ENCODE measurements at regions not wholly inside any gene's neighbourhood (a gene's known extent, or its start where the extent isn't known, plus 50 kb on each side); places are given as distances from the start of the nearest gene placed in this dataset.

- no peaks in the 10 kb centered on the region for H3K27me3 Mint-ChIP-seq
- H3K4me1 Mint-ChIP-seq: no peaks in the 10 kb centered on the region
- ATAC-seq (no peak), DNase-seq (no peak)
- no peak overlapping the region for H3K27ac Mint-ChIP-seq
- CTCF ChIA-PET: no interaction called here
- peaks cover 9% of the 10 kb centered on the region for H3K9me3 Mint-ChIP-seq (ENCODE audit: low read depth)
- no peaks in the 10 kb centered on the region for H3K36me3 Mint-ChIP-seq
- H3K4me3 Mint-ChIP-seq: no peak overlapping the region
These were observed 702.5 kb upstream of the GRAMD2B start for GRCh38 chr5:125720721-125721120.

GRCh38 chr5:125722550-125722949, 700.7 kb upstream of the GRAMD2B start:
- Mint-ChIP-seq H3K36me3 (no peaks in the 10 kb centered on the region), H3K4me3 (no peak overlapping the region), H3K27me3 (no peaks in the 10 kb centered on the region), H3K4me1 (no peaks in the 10 kb centered on the region), H3K27ac (no peak overlapping the region), H3K9me3 (ENCODE audit: low read depth) (peaks cover 6% of the 10 kb centered on the region)
- DNase-seq: no peak
- CTCF ChIA-PET: no interaction called here
- no peak for ATAC-seq

- Mint-ChIP-seq H3K4me3 (no peak overlapping the region), H3K27me3 (no peaks in the 10 kb centered on the region), H3K27ac (no peak overlapping the region), H3K36me3 (no peaks in the 10 kb centered on the region), H3K9me3 (ENCODE audit: low read depth) (peaks cover 9% of the 10 kb centered on the region), H3K4me1 (no peaks in the 10 kb centered on the region)
- DNase-seq (no peak), ATAC-seq (no peak)
- CTCF ChIA-PET: no interaction called here
These were observed 697.5 kb upstream of the GRAMD2B start for GRCh38 chr5:125725691-125726090.

DNA sequence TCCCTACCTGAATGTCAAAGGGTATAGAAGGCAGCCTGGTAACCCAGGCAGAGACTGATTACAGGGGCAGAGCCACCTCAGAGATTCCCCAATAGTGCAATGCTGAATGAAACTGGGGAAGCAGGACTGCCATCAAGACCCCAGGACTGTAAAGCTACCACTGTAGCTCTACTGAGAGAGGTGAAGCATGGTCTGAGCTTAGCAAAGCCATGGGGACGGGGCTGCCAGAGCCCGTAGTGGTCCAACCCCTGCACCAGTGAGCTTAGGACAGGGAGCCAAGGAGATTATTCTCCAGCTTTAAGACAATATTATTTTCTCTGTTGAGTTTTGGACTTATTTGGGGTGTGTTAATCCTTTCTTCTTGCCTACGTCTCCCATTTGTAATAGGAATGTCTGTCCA, 679.3 kb upstream of the GRAMD2B start:
- Mint-ChIP-seq H3K27me3 (no peaks in the 10 kb centered on the region), H3K4me1 (no peaks in the 10 kb centered on the region), H3K9me3 (ENCODE audit: low read depth) (peaks cover 7% of the 10 kb centered on the region), H3K27ac (no peak overlapping the region), H3K4me3 (no peak overlapping the region), H3K36me3 (no peaks in the 10 kb centered on the region)
- ATAC-seq (no peak), DNase-seq (no peak)
- CTCF ChIA-PET: no interaction called here

GRCh38 chr5:125746917-125747316, 676.3 kb upstream of the GRAMD2B start:
- Mint-ChIP-seq H3K27ac (no peak overlapping the region), H3K4me3 (no peak overlapping the region), H3K27me3 (no peaks in the 10 kb centered on the region), H3K9me3 (ENCODE audit: low read depth) (peaks cover 4% of the 10 kb centered on the region), H3K36me3 (no peaks in the 10 kb centered on the region), H3K4me1 (no peaks in the 10 kb centered on the region)
- no peak for DNase-seq
- no peak for ATAC-seq
- CTCF ChIA-PET: no interaction called here

GRCh38 chr5:125750147-125750860, 672.9 kb upstream of the GRAMD2B start:
- no peaks in the 10 kb centered on the region for H3K9me3 Mint-ChIP-seq (ENCODE audit: low read depth)
- CTCF ChIA-PET: no interaction called here
- DNase-seq (no peak), ATAC-seq (no peak)
- no peak overlapping the region for H3K27ac Mint-ChIP-seq
- no peaks in the 10 kb centered on the region for H3K36me3 Mint-ChIP-seq
- H3K27me3 Mint-ChIP-seq: no peaks in the 10 kb centered on the region
- H3K4me3 Mint-ChIP-seq: no peak overlapping the region
- no peaks in the 10 kb centered on the region for H3K4me1 Mint-ChIP-seq

DNA sequence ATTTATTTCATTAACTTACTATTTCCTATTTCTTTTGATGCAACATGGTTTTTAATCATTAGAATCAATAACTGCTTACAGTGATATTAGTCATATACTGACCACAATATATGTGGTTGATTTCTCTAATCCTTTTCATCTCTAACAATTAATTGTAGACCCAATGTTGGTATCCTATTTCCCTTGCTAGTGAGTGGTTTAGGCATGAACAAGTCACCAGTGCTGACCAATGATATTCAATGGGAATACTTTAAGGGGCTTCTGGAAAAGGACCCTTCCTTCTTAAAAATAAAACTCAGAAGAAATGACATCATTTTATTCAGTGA, 672.4 kb upstream of the GRAMD2B start:
- DNase-seq (no peak), ATAC-seq (no peak)
- Mint-ChIP-seq H3K27ac (no peak overlapping the region), H3K27me3 (no peaks in the 10 kb centered on the region), H3K4me1 (no peaks in the 10 kb centered on the region), H3K4me3 (no peak overlapping the region), H3K9me3 (ENCODE audit: low read depth) (no peaks in the 10 kb centered on the region), H3K36me3 (no peaks in the 10 kb centered on the region)
- CTCF ChIA-PET: no interaction called here

DNA sequence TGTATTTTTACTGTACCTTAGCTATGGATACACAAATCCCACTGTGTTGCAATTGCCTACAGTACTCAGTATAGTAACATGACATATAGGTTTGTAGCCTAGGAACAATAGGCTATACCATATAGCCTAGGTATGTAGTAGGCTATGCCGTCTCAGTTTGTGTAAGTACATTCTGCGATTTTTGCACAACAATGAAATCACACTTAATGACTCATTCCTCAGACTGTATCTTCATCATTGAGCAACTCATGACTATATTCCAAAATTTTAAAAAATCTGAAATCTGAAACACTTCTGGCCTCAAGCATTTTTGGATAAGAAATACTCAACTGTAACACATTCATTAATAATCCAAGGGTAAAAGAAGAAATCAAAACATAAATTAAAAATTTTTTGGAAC, 666.8 kb upstream of the GRAMD2B start:
- H3K36me3 Mint-ChIP-seq: no peaks in the 10 kb centered on the region
- CTCF ChIA-PET: no interaction called here
- H3K9me3 Mint-ChIP-seq (ENCODE audit: low read depth): peaks cover 2% of the 10 kb centered on the region
- DNase-seq (no peak), ATAC-seq (no peak)
- H3K27ac Mint-ChIP-seq: no peak overlapping the region
- H3K4me3 Mint-ChIP-seq: no peak overlapping the region
- H3K27me3 Mint-ChIP-seq: no peaks in the 10 kb centered on the region
- no peaks in the 10 kb centered on the region for H3K4me1 Mint-ChIP-seq

GRCh38 chr5:125766706-125767105, 656.5 kb upstream of the GRAMD2B start:
- no peaks in the 10 kb centered on the region for H3K36me3 Mint-ChIP-seq
- CTCF ChIA-PET: no interaction called here
- H3K4me1 Mint-ChIP-seq: no peaks in the 10 kb centered on the region
- no peak overlapping the region for H3K27ac Mint-ChIP-seq
- H3K27me3 Mint-ChIP-seq: no peaks in the 10 kb centered on the region
- ATAC-seq: no peak
- no peak overlapping the region for H3K4me3 Mint-ChIP-seq
- peaks cover 10% of the 10 kb centered on the region for H3K9me3 Mint-ChIP-seq (ENCODE audit: low read depth)
- no peak for DNase-seq

- DNase-seq (no peak), ATAC-seq (no peak)
- Mint-ChIP-seq H3K27me3 (no peaks in the 10 kb centered on the region), H3K27ac (no peak overlapping the region), H3K4me1 (no peaks in the 10 kb centered on the region), H3K36me3 (no peaks in the 10 kb centered on the region), H3K4me3 (no peak overlapping the region), H3K9me3 (ENCODE audit: low read depth) (peaks cover 7% of the 10 kb centered on the region)
- CTCF ChIA-PET: no interaction called here
These were observed 647.3 kb upstream of the GRAMD2B start for GRCh38 chr5:125775896-125776295.

DNA sequence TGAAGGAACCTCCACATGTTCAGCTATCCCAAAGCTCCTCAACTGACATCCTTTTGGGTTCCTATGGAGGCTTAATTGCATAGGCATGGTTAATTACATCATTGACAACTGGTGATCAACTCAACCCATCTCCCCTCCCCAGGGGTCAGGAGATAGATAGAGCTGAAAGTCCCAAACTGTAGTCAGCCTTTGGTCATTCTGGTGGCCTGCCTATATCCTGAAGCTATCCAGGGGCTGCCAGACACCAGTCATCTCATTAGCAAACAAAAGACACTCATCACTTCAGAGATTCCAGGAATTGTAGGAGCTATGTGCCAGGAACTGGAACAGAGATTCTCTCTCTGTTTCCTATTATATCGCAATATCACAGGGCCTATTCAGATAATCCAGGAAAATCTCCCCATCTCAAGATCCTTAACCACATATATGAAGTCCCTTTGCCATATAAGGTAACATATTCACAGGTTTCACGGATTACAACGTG, 646.5 kb upstream of the GRAMD2B start:
- Mint-ChIP-seq H3K4me3 (no peak overlapping the region), H3K4me1 (no peaks in the 10 kb centered on the region), H3K27me3 (no peaks in the 10 kb centered on the region), H3K36me3 (no peaks in the 10 kb centered on the region), H3K9me3 (ENCODE audit: low read depth) (peaks cover 6% of the 10 kb centered on the region), H3K27ac (no peak overlapping the region)
- CTCF ChIA-PET: no interaction called here
- ATAC-seq (no peak), DNase-seq (no peak)

DNA sequence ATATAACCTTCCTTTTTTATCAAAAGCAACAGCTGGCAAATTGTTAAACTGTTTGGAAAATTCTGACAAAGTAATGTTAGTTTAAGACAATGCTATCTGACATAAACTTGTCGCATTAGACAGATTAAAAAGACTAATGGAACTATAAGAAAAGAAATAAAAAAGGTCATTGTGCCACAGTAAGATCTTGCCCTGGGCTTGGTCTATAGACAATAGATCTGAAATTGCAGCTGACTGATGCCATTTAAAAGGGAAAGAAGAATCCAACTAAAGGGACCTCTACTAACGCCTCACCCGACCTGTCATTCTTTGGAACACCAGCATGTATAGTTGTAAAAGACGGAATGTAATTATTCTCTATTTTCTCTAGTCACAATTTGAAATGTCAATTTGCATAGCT, 644.4 kb upstream of the GRAMD2B start:
- H3K4me1 Mint-ChIP-seq: no peaks in the 10 kb centered on the region
- CTCF ChIA-PET: no interaction called here
- no peaks in the 10 kb centered on the region for H3K36me3 Mint-ChIP-seq
- H3K9me3 Mint-ChIP-seq (ENCODE audit: low read depth): peaks cover 4% of the 10 kb centered on the region
- H3K27me3 Mint-ChIP-seq: no peaks in the 10 kb centered on the region
- ATAC-seq (no peak), DNase-seq (no peak)
- H3K4me3 Mint-ChIP-seq: no peak overlapping the region
- no peak overlapping the region for H3K27ac Mint-ChIP-seq

DNA sequence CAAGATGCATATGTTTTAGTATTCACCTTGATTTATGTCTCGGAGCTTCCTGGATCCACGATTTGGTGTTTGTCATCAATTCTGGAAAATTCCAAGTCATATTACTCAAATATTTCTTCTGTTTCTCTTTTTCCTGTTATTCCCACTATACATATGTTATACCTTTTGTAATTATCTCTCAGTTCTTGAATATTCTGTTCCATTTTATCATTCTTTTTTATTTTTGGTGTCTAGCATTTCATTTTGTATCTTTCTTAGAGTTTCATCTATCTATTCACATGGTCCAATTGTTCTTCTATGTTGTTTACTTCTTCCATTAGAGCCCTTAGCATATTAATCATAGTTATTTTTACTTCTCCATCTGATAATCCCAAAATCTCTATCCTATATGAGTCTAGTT, 637.8 kb upstream of the GRAMD2B start:
- no peak for DNase-seq
- ATAC-seq: no peak
- no peaks in the 10 kb centered on the region for H3K27me3 Mint-ChIP-seq
- H3K4me3 Mint-ChIP-seq: no peak overlapping the region
- H3K9me3 Mint-ChIP-seq (ENCODE audit: low read depth): peaks cover 4% of the 10 kb centered on the region
- H3K27ac Mint-ChIP-seq: no peak overlapping the region
- CTCF ChIA-PET: no interaction called here
- H3K36me3 Mint-ChIP-seq: no peaks in the 10 kb centered on the region
- H3K4me1 Mint-ChIP-seq: no peaks in the 10 kb centered on the region

- Mint-ChIP-seq H3K4me1 (no peaks in the 10 kb centered on the region), H3K4me3 (no peak overlapping the region), H3K27me3 (no peaks in the 10 kb centered on the region), H3K9me3 (ENCODE audit: low read depth) (peaks cover 4% of the 10 kb centered on the region), H3K27ac (no peak overlapping the region), H3K36me3 (no peaks in the 10 kb centered on the region)
- ATAC-seq: no peak
- no peak for DNase-seq
- CTCF ChIA-PET: no interaction called here
These were observed 637.2 kb upstream of the GRAMD2B start for GRCh38 chr5:125786021-125786420.

DNA sequence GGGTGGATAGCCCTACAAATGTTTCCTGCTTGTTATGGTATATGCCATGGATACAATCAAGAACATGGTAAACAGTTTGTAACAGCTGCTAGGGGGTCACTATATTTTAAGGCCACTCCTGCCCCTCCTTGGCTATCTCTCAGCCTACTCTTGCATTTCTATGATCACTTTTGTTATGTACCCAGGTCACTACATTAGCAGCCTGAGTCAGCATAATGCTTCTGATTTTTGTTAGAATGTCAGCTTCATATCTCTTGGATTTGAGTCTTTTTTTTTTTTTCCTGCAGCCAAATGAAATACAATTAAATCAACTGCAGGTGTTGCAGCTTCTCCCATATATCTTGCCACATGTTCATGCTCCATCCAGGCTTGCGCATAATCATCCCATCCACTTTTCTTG, 629.7 kb upstream of the GRAMD2B start:
- Mint-ChIP-seq H3K4me3 (no peak overlapping the region), H3K9me3 (ENCODE audit: low read depth) (peaks cover 24% of the 10 kb centered on the region), H3K27ac (no peak overlapping the region), H3K27me3 (no peaks in the 10 kb centered on the region), H3K36me3 (no peaks in the 10 kb centered on the region), H3K4me1 (no peaks in the 10 kb centered on the region)
- no peak for ATAC-seq
- CTCF ChIA-PET: no interaction called here
- DNase-seq: no peak

Measured in activated CD8-positive, alpha-beta memory T cell treated with anti-CD3 and anti-CD28 coated beads, Interleukin-2, amount 10 ng/mL, durations not matched to agents 7 days and 5 days (primary cell).